Urinary bladder (tissue), 3 donors: ENCODE measurements at regions not wholly inside any gene's neighbourhood (a gene's known extent, or its start where the extent isn't known, plus 50 kb on each side); places are given as distances from the start of the nearest gene placed in this dataset.

ENCODE experiments used
- DNase-seq: peaks from one replicate; pipeline ENCODE4 v3.0.0-alpha.2; 2015; ENCODE audit errors: extremely low spot score
- H3K27ac ChIP-seq: one replicate; pipeline ENCODE4 v1.5.1; 2013; ENCODE audit warnings: low read depth, mild to moderate bottlenecking, moderate library complexity
- H3K36me3 ChIP-seq: one replicate; pipeline ENCODE4 v1.6.1; 2013; ENCODE audit warnings: mild to moderate bottlenecking, moderate library complexity; ENCODE audit not compliant: insufficient read depth
- H3K4me1 ChIP-seq: one replicate; pipeline ENCODE4 v1.6.1; 2013; ENCODE audit warnings: mild to moderate bottlenecking, moderate library complexity; ENCODE audit not compliant: insufficient read depth
- H3K4me3 ChIP-seq: one replicate; pipeline ENCODE4 v1.5.1; 2013; ENCODE audit warnings: low read depth, low read length
- WGBS: extraction: QIAGEN DNeasy Blood & Tissue Kit; methylation state at CpG from one replicate; pipeline ENCODE4 v1.1.7; 2013; 5-methylcytosine and 5-hydroxymethylcytosine counted together
- donor health status: healthy with polysubstance abuse.
- donor health status: healthy.

DNA sequence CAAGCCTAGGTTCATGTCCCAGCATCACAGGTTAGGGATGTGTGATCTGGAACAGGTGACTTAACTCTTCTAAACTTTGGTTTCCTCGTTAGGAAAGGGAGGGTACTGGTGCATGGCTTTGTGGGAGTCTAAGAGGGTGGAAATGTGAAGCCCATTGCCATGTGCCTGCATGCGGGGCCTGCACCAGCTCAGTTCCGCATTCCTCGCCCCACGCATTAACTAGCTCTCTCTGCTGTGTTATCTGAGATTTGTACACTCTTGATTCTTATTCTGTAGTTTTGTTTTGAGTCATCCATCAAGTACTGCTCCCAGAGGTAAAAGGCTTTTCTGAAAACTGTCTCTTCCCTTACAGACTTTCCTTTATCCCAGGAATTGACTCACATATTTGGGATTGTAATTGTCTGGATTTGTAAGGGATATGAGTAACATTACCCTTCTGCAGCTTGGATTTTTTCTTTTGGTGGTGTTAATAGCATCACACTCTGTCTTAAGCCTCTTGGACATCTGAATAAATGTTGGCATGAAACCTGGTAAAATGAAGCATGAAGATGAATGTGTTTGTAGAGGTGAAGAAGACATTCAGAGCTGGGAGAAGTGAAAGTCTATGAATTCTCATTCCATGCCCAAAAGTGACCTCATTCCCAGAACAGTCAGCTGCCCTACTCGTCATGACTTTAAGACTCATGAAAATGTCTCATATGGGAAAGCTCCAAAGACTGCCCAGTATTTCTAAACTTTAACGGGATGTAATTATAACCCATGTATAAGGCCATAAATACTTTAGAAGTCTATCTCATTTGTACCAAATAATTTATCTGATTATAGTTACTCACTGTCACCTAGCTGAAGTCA lies 357.3 kb downstream of the FOXA2 start:
- DNase-seq, result no peak
- H3K4me1 ChIP-seq, result no peaks in the 10 kb centered on the region
- WGBS, result 53% methylated on average over 7 of the region's 7 CpGs
- no peak overlapping the region for H3K27ac ChIP-seq
- no peak overlapping the region for H3K4me3 ChIP-seq
- no peaks in the 10 kb centered on the region for H3K36me3 ChIP-seq

DNA sequence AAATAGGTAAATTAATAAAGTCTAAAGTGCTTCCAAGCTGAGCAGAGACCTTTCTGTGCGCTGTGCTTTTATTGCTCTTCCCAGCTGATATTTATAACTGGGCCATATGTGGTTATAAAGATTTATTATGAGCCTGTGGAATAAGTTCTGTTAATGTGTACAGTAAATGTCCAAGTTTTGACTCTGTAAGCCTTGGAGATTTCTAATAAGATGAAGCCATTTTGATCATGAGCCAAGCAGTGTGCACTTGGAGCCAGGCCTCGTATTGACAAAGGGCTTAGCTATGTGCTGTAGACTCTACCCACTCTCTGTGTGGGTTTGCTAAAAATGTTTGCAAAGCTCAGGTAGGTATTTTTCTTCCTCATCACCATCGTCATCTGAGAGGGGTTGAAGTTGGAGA lies 361.1 kb downstream of the FOXA2 start:
- no peaks in the 10 kb centered on the region for H3K36me3 ChIP-seq
- peak; percentile 5 for DNase-seq
- WGBS, result 20% methylated on average over 3 of the region's 3 CpGs
- H3K27ac ChIP-seq, result no peak overlapping the region
- no peak overlapping the region for H3K4me3 ChIP-seq
- H3K4me1 ChIP-seq, result no peaks in the 10 kb centered on the region

DNA sequence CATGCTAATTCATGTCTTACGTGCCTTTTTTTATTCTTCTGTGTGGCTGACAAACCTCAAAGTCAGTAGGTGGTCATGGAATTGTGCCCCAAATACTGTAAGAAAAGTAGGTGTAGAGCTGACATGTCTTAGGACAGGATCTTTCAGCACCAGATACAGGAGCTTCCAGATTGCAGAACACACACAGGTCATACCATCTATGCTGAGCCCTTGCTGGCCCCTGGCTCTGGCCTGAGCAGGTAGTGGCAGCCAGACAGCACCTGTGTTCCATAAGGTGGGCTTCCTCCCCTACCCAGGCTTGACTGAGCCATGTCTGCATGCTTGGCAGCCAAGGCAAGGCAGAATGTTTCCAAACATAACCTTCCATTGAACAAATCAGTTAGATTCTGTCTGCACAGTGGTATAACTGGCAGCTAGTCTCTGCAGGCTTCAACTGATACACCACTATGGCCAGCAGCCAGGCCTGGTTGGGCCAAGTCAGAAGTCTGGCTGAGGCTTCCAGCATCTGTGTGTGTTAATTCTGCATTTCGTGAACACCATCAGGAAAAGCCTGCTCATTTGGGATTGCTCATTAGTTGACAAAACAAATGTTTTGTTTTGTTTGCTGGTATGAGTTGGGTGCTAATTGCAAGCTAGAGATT lies 366.5 kb downstream of the FOXA2 start:
- H3K36me3 ChIP-seq, result no peaks in the 10 kb centered on the region
- 53% methylated on average over 2 of the region's 2 CpGs for WGBS
- H3K4me1 ChIP-seq, result no peaks in the 10 kb centered on the region
- no peak overlapping the region for H3K4me3 ChIP-seq
- DNase-seq, result no peak
- no peak overlapping the region for H3K27ac ChIP-seq

DNA sequence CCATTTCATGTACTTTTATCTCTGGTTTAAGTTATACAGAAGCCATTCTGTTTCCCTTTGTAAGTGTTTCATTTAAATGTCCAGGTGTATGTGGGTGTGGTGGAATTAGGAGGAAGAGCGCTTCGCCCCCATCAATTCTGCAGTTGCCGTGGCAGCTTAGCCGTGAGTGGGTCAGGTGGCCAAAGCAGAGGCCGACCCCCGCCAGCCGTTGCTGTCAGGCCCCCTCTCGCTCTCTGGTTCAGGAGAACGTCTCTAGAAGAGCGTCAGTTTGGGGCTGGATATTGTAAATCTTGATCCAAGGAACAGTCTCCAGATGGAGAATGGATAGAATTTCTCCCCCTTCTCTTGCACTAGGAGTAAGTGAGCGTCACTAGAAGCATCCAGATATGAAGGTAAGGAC lies 367.4 kb downstream of the FOXA2 start:
- Histone ChIP-seq H3K4me1 (no peaks in the 10 kb centered on the region), H3K27ac (no peak overlapping the region), H3K36me3 (no peaks in the 10 kb centered on the region), H3K4me3 (no peak overlapping the region)
- no peak for DNase-seq
- WGBS, result 37% methylated on average over 11 of the region's 11 CpGs

DNA sequence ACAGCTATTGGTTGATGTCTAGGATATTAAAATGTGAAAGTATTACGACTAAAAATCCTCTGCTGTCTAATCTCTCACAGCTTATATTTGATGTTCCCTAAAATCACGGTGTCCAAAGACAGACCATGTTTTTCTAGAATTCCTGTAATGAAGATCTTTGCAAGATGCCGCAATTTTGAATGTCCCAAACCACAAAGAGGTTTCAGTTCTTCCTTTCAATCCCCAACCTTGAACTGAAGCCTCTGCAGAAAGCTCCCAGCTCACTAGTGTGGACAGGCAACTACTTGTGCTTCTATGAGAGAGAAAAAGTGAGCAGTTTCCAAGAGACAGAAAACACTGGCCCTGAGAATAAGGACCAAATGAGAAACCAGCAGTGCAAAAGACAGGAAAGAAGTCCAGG lies 370.1 kb downstream of the FOXA2 start:
- DNase-seq, result no peak
- H3K4me1 ChIP-seq, result no peaks in the 10 kb centered on the region
- no peaks in the 10 kb centered on the region for H3K36me3 ChIP-seq
- H3K4me3 ChIP-seq, result no peak overlapping the region
- no peak overlapping the region for H3K27ac ChIP-seq
- 71% methylated on average over 3 of the region's 3 CpGs for WGBS

DNA sequence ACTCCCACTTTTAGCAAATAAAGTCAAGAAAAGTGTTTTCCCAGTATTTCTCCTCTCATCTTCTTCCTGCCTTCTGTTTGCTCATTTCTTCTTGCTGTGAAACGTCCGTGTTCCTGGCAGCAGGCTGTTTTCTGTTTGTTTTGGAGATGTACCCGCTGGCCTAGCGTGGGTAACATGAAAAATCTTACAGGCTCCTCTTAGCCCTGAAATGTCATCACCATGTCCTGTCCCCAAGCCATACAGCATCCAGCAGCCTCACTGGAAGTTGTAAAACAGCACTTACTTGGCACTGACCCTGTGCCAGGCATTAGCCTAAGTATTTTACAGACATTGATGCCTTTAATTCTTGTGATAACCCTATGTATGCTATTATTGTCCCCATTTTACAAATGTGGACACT lies 371.1 kb downstream of the FOXA2 start:
- Histone ChIP-seq H3K27ac (no peak overlapping the region), H3K4me1 (no peaks in the 10 kb centered on the region), H3K4me3 (no peak overlapping the region), H3K36me3 (no peaks in the 10 kb centered on the region)
- DNase-seq, result no peak
- 59% methylated on average over 4 of the region's 4 CpGs for WGBS

DNA sequence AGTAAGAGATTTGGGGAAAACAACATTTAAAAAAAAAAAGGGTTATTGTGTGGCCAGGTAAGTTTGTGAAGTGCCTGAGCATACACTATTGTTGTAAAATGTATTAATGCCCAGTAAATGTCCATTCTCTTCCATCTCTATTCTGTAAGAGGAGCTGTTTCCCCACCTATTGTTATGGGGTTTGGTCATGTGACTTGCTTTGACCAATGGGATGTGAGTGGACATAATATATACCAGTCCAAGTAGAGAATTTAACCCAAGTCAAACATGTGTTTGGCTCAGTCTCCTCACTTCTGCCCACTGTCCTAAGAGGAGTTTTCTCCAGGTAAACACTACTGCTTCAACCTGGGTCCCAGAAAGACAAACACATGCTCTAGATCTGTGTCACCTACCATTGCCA lies 377.1 kb downstream of the FOXA2 start:
- H3K4me3 ChIP-seq, result no peak overlapping the region
- no peaks in the 10 kb centered on the region for H3K4me1 ChIP-seq

DNA sequence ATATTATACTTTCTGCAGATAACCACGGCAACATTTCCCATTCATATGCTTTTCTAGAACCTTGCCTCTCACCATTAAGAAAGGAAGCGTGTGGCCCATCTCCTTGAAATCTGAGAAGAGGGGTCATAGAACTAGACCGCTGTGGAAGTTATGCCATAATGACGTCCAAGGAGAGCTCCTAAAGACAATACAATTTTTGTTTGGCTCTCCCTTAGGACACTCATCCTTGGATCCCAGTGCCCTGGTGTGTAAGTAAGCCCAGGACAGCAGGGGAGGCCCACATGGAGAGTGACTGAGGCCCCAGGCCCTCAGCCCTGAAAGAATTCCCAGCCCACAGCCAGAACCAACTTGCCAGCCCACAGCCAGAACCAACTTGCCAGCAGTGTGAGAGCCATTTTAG lies 379.6 kb downstream of the FOXA2 start:
- Histone ChIP-seq H3K4me3 (no peak overlapping the region), H3K4me1 (no peaks in the 10 kb centered on the region), H3K36me3 (no peaks in the 10 kb centered on the region), H3K27ac (no peak overlapping the region)
- DNase-seq, result no peak
- 79% methylated on average over 4 of the region's 4 CpGs for WGBS

More for the DNA sequence above, 377.1 kb downstream of the FOXA2 start:
- no peak for DNase-seq
- no peaks in the 10 kb centered on the region for H3K36me3 ChIP-seq
- no peak overlapping the region for H3K27ac ChIP-seq

DNA sequence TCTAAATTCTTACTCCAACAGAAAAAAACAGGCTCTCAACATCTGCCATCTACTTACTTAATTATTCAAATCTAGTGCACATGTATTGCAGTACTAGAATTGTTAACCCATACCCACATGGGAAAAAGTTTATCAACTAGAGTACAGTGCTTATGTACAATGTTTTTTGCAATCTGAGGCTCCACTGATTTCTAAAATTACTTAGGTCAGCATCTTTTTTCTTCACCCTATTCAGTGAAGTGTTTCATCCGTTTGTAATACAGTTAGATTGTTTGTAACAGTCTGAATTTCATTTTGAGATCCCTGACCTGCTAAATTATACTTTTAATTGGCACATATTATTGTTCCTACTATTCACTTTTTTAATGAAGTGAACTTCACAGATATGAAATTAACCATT lies 402.2 kb downstream of the FOXA2 start:
- Histone ChIP-seq H3K36me3 (no peaks in the 10 kb centered on the region), H3K4me1 (no peaks in the 10 kb centered on the region), H3K4me3 (no peak overlapping the region), H3K27ac (no peak overlapping the region)
- DNase-seq, result no peak
- WGBS, result 43% methylated on average over 1 of the region's 1 CpG

DNA sequence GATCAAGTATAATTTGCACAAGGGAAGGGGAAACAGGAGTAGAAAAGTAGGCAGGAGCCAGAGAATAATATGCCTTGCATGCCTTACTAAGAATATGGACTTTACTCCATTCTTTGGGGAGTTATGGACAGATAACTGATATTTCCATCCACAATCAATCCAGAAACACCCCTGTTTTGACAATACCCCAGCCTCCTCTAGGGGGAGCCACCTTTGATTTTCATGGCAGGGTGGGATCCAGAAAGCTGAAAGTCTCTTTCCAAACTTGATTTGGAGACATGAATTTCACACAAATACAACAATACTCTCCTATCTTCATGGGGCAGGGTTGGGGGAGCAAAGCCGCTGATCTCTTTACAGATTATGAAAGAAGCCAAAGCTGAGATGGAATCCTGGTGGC lies 404.1 kb downstream of the FOXA2 start:
- H3K4me3 ChIP-seq, result no peak overlapping the region
- H3K27ac ChIP-seq, result no peak overlapping the region
- H3K4me1 ChIP-seq, result no peaks in the 10 kb centered on the region
- DNase-seq, result no peak
- 51% methylated on average over 1 of the region's 1 CpG for WGBS
- no peaks in the 10 kb centered on the region for H3K36me3 ChIP-seq

DNA sequence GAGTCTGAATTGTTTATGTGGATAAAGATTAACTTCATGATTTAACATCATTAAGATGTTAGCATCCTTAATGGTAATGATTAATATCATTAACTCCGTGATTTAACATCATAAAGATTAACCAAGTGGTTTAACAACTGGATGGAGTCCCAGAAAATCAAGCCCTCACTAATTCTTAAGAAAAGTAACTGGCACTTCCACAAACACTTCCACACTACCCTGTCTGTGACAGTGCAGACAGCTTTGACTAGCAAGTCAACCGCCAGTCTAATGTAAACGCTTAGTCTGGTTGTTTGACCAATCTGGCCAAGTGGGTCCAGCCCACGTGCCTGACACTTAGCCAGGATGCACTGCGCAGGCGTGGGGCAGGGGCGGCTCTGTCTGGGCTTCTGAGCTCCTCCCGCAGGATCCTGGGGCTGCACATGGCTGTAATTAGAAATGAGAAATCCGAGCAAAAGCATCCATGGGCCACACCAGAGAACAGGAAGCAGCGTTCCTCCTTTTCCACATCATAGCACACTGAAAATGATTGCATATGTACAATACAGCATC lies 424.2 kb downstream of the FOXA2 start:
- no peaks in the 10 kb centered on the region for H3K4me1 ChIP-seq
- no peak overlapping the region for H3K4me3 ChIP-seq
- H3K27ac ChIP-seq, result no peak overlapping the region
- no peak for DNase-seq
- H3K36me3 ChIP-seq, result no peaks in the 10 kb centered on the region
- 43% methylated on average over 10 of the region's 10 CpGs for WGBS

DNA sequence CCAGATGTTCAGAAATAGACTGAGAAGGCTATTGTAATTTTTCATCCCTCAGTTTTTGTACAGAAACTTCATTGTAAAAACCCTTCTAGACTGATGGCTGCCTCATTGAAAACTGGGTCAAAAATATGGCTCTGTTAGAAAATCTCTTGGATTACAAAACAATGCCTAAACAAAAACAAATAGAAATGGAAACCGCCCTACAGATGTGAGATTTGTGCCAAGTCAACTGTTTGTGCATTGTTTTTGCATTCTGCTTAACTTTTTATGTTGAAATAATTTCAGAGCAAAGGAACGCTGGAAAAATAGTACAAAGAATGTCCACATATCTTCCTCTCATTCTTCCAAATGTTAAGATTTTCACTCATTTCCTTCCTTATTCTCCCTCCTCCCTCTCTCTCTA lies 425.1 kb downstream of the FOXA2 start:
- Histone ChIP-seq H3K4me1 (no peaks in the 10 kb centered on the region), H3K36me3 (no peaks in the 10 kb centered on the region), H3K4me3 (no peak overlapping the region), H3K27ac (no peak overlapping the region)
- 71% methylated on average over 2 of the region's 2 CpGs for WGBS
- no peak for DNase-seq

DNA sequence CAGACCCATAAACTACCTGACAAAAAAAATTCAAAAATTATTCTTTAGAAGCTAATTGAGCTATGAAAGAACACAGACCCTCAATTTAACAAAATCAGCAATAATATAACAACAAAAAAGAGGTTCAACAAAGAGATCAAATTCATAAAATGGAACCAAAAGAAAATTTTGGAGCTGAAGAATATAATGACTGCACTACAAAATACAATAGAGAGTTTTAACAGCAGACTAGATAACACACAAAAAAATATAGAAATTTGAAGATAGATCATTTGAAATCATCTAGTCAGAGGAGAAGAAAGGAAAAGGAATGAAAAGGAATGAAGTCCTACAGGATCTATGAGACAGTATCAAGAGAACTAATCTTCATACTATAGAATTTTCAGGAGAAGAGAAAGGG lies 422.1 kb downstream of the PAX1 start:
- Histone ChIP-seq H3K36me3 (no peaks in the 10 kb centered on the region), H3K4me1 (no peaks in the 10 kb centered on the region), H3K4me3 (no peak overlapping the region), H3K27ac (no peak overlapping the region)
- no peak for DNase-seq

DNA sequence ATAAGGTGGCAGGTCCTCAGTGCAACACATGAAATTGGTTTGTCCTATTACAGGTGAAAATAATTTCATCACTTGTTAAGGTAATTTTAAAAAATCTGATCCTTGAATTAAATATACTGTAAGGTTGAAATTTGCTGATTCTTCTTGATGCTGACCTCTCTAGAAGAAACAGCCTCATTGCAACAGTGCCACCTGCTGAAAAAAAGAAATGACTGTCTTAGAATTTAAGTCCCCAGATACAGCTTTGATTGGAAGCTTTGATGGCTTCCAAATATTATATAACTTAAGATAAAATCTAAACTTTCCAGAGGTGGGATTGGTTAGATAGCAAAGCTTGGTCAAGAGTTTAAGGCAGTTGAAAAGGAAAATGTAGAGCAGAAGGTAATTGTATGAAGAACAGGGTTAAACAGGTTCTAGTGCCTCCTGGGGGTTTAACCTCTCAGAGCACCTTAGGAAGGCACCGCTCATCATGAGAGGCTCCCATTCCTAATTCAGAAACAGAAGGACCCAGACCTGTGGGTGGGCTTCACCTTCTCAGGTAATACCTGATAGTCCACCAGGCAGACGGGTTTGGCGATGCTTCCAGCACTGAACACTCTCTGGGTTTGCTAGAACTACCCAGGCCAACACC lies 401.0 kb downstream of the PAX1 start:
- H3K4me1 ChIP-seq, result no peaks in the 10 kb centered on the region
- H3K27ac ChIP-seq, result no peak overlapping the region
- 70% methylated on average over 3 of the region's 3 CpGs for WGBS
- no peaks in the 10 kb centered on the region for H3K36me3 ChIP-seq
- DNase-seq, result no peak
- H3K4me3 ChIP-seq, result no peak overlapping the region
